HG02610 (cell line): ENCODE measurements at regions not wholly inside any gene's neighbourhood (a gene's known extent, or its start where the extent isn't known, plus 50 kb on each side); places are given as distances from the start of the nearest gene placed in this dataset.
"Not testable (repeated sequence)": the region's sequence is repeated elsewhere in the genome, so short reads cannot be mapped to it uniquely, and the experiment has no call there.

Experiments used
- ATAC-seq: cut with Tn5 transposase; IDR thresholded peaks from one replicate; pipeline ENCODE4 v1.9.1; 2021; ENCODE audit warnings: mild to moderate bottlenecking, moderate library complexity; ENCODE audit not compliant: unreplicated experiment

DNA sequence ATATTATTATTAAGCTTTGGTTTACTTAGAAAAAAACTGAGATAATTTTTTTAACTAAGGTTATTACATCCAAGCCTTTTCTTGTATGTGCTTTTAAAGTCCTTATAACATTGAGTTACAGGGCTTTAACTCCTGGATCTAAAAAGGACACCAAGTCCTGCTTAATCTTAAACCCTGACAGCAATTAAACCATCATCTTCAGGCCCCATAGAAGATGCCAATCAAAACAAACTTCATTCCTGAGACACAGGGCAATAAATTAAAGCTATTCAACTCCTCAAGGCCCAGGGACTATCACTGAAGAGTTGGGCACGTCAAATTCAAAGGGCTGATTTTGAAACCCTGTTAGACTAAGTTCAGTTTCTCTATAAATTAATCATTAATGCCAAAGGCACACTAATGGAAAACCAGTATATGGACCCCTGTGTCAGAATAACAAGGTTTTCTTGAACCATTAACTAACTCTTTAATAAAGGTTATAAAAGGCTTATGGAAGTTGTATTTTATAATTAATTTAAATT is 1152.6 kb downstream of the NSUN3 start:
- no peak for ATAC-seq

- ATAC-seq = no peak
Measured at GRCh38 chr3:95217661-95218060, 1154.8 kb downstream of the NSUN3 start.

DNA sequence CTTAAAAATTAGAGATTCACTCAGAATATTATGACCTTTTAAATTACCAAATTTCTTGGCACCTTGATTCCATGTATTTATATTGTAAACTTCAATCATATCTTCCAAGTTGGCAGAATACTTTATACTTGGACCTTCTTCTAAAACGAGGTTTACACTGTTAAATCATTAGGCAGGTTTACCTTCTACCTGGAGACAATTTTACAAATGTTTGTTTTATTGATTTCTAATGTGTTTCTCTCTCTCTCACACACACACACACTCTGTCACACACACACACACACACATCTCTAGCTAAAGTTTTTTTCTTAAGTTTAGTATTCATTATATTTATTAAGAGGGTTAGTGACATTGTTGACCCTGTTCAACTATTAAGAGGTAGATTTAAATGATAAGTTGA is 1155.6 kb downstream of the NSUN3 start:
- ATAC-seq = no peak

DNA sequence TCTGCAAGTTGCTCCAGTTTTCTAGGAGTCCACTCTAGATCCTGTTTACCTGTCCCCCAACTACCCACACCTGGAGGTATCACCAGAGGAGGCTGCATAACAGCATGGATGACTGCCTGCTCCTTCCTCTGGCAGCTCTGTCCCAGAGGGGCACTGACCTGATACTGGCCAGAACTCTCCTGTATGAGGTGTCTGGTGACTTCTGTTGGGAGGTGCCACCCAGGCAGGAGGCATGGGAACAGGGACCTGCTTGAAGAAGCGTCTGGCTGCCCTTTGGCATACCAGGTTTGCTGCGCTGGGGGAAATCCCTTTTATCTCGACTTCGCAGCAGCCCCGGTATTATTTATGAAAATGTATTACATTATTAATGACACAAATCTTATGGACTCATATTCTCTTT is 1163.6 kb downstream of the NSUN3 start:
- no peak for ATAC-seq

DNA sequence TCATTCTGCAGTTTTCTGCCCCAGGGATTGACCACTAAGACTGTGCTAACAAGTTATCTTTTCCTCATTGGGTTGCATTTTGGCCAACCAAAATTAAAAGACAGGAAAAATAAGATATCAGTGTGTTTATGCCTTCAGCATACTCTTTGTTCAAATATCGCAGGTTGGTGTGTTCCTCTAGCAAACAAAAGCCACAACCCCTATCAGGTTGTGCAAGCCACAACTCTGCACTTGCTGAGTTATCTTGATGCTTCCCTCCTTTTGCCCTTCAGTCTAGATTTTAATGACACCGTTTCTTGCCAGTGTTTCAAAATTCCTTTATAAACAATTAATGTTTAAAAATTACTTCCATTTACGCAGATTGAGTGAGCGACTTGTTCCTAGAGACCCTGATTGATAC is 1164.2 kb downstream of the NSUN3 start:
- ATAC-seq = no peak

DNA sequence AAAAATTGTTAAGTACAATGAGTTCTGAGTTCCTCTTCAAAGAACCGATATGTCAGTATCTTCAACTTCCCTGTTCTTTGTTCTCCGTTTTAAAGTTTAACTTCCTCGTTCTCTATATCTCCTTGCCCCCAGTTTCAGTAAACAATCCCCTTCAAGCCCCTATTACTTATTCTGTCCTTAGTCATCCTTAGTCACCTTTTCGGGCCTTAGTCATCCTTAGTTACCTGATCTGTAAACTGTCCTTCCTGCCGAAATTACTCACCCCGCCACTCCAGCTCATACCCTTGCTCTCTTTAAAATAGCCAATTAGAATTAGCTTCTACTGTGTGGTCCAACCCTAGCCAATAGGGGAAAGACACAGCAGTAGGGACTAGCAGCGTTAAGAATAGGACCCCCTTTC is 1165.6 kb downstream of the NSUN3 start:
- no peak for ATAC-seq

GRCh38 chr3:95235916-95236315 is 1173.1 kb downstream of the NSUN3 start:
- ATAC-seq = peak; percentile 54

- no peak for ATAC-seq
Measured at GRCh38 chr3:95237783-95238182, 1174.9 kb downstream of the NSUN3 start.

GRCh38 chr3:95240395-95240794 is 1177.5 kb downstream of the NSUN3 start:
- ATAC-seq = no peak

DNA sequence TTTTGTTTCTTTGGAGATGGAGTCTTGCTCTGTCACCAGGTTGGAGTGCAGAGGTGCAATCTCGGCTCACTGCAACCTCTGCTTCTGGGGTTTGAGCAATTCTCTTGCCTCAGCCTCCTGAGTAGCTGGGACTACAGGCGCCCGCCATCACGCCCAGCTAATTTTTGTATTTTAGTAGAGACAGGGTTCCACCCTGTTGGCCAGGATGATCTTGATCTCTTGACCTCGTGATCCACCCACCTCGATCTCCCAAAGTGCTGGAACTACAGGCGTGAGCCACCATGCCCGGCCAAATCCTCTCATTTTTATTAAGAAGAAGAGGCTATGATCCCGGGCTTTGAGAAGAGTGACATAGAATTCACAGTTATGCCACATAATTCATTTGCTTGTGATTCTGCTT is 1178.4 kb downstream of the NSUN3 start:
- ATAC-seq = not testable (repeated sequence)

DNA sequence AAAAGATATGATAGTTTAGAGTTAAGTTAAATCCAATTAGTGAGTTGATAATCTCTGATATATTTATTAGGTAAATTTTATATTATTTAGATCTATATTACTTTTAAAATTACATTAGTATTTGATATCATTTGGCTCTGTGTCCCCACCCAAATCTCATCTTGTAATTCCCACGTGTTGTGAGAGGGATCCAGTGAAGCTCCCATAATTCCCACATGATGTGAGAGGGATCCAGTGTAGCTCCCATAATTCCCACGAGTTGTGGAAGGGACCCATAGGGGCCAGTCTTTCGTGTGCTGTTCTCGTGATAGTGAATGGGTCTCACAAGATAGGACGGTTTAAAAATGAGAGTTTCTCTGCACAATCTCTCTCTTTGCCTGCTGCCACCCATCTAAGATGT is 1183.6 kb downstream of the NSUN3 start:
- no peak for ATAC-seq

DNA sequence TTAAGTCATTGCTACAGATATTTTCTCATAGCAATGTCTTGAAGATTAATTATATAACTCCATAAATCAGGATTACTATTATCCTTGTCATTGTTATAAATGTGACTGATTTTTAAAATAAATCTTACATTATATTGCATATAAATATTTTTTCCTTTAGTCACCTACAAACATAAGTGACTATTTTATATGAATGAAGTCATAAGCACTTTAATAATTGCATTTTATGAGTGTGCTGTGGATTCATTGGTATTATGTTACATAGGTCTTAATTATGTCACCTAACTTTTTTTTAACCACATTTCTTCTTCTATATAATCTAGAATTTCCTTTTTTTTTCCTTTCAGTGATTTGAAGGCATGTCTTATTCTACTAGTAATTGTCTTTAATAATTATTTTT is 1191.2 kb downstream of the NSUN3 start:
- no peak for ATAC-seq

DNA sequence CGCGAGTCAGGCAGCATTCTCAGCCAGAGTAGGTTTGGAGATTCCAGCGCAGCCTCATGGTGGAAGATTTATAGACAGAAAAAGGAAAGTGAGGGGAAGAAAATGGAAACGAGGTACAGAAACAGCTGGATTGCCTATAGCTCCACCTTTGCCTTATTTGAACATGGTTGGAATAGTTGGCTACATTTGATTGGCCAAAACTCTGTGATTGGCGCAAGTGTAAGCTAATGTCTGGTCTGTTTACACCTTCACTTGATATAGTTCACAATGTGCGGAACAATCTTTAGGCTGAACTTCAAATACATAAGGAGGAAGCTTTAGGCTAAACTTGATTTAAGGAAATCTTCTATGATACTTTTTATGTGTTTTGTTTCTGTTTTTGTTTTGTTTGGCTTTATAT is 1191.9 kb downstream of the NSUN3 start:
- ATAC-seq = no peak

DNA sequence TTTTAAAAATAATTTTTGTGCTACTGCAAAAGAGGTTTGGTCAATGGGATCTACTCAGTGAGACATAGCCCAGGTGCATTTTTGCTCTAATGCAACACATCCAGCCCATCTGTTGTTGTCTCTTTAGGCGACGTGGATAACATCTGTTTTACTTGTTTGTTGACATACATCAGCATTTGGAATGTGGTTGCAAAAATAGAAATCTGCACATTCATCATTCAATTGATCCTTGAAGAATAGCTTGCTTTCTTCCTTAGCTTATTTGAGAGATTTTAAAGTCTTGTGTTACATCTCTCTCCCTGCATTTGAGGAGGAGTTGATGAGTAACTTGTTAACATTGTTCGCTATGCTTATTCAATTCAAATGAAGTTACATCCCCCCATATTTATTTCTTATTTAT is 1202.3 kb downstream of the NSUN3 start:
- ATAC-seq = no peak

- ATAC-seq = no peak
Measured at GRCh38 chr3:95271395-95271794, 1208.5 kb downstream of the NSUN3 start.

DNA sequence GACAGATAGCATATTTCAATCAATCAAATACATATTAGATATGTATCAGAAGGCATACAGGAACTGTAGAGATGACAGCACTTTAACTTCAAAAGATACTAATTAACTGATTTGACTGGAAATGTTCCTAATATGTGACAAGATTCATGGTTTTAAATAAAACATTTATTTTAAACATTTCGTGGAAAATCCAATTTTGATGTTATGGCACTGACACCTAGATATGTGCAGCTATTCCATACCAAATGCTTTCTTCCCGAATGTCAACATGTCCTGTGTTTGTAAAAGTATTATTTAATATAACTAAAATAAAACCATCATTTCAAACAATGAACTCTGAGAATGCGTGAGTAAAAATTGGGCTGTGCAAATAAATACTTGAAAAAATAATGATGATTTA is 1209.3 kb downstream of the NSUN3 start:
- ATAC-seq = no peak

GRCh38 chr3:95272781-95273180 is 1209.9 kb downstream of the NSUN3 start:
- ATAC-seq = no peak

DNA sequence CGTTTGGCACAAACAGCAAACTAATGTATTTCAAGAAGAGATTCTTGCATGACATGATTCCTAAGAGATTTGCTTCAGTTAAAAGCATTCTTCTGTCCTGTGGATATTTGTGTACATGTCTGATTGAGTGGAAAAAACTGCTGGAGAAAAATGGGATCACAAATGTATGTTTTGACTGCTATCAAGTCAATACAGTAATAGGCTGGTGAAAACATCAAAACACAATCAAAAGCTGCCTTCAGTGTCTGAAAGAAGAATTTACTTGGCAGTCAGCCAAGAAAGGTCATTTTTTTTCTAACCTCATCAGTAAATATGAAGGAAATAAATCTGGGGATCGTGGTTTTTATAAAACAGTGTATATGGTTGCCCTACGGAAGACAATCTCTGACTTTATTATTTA is 1214.8 kb downstream of the NSUN3 start:
- no peak for ATAC-seq

- no peak for ATAC-seq
Measured at GRCh38 chr3:95280711-95281352, 1218.0 kb downstream of the NSUN3 start.

GRCh38 chr3:95289295-95289694 is 1226.4 kb downstream of the NSUN3 start:
- no peak for ATAC-seq

DNA sequence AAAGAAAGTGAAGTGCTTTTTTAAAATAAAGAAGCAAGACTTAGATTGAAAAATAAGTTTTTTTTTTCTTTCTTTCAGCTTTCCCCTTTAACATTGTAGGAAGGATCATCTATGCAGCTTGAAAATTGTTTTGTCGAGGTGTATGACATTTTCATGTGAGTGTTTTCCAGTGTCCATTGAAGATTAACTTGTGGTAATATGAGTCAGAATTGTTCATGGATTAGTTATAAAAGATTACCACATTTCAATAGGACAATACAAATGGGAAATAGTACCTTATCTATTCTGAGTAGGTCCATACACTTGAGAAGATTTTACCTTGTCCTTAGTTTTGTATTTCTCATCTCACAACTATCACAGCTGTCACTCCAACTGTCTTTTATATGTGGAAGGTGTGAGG is 1234.7 kb downstream of the NSUN3 start:
- ATAC-seq = no peak

DNA sequence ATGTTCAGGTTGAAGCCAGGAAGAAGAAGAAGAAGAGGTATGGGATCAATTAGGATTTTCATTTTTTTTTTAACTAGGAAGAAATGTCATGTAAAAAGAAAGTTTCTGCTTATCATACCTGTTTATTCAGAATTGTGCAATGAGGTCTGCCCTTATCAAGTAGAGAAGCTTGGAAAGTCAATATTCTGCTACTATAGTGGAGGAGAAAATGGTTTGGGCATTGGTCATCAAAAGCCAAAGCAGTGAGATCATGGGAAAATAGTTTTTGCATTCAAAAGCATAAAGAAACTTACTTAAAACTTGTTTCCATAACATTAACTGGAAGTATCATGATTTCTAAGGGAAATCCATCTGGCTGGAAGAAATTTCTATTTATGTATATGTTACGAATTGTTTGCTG is 1239.2 kb downstream of the NSUN3 start:
- no peak for ATAC-seq

- no peak for ATAC-seq
Measured at GRCh38 chr3:95310560-95310959, 1247.7 kb downstream of the NSUN3 start.
